ENCODE measurements at regions not wholly inside any gene's neighbourhood (a gene's known extent, or its start where the extent isn't known, plus 50 kb on each side); places are given as distances from the start of the nearest gene placed in this dataset.

DNA sequence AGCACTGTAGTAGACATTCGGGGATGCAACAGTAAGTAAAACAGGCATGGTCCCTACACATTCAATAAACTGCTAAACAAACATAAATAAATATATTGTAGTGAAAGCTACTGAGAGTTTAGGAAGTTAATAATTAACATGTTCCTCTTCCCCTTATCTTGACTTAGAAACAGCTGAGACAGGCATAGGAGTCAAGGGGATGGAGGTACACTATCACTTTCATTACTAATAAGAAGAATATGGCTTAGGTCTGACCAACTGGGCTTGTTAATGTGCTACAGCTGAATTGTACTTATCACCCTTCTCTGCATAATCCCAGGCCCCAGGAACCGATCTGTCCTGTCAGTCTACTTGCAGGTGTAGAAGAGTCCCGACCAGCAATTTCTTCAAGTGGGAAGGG, 116.3 kb upstream of the DAZL start:
- Histone ChIP-seq H3K27ac (no peak overlapping the region), H3K4me3 (no peak overlapping the region), H3K4me1 (replicated peaks in 1 of 2) (no peaks in the 10 kb centered on the region)
- ATAC-seq (replicated peaks in 6 of 8) = no peak
- 80 to 100% (median 90%) methylated on average over 1 to 3 of the region's 3 CpGs; no CpG with 5 or more reads in 1 of the 10 experiments for WGBS, 10 experiments
- in situ Hi-C loops (cut with MboI; ENCODE audit: low pct_unique_long_range_greater_than_20kb in 2 of 9, low sequenced_read_pairs in 9 of 9, unreplicated experiment in 9 of 9) = no loop called here

DNA sequence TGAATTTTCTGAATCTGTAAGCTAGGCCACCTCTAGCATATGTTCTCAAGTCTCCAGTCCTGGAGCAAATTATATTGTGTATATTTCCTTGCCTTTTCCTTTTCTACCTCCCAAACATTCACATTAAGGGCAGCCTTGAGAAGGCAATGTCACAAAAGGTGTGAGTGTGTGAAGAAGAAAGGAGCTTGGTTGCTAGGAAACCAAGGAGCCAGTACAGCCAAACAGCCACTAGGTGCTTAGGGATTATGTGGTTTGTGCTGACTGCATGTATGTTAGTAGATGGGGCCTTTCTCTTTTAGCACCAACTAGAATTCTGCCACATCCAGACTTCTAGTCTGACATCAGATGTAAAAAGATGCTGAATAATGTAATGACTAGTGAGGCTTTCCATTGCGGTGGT, 118.8 kb upstream of the DAZL start:
- no peaks in the 10 kb centered on the region for H3K4me1 ChIP-seq (replicated peaks in 1 of 2)
- H3K4me3 ChIP-seq = no peak overlapping the region
- in situ Hi-C loops (cut with MboI; ENCODE audit: low pct_unique_long_range_greater_than_20kb in 2 of 9, low sequenced_read_pairs in 9 of 9, unreplicated experiment in 9 of 9) = no loop called here
- 20 to 86% (median 71%) methylated on average over 1 of the region's 1 CpG; no CpG with 5 or more reads in 5 of the 10 experiments for WGBS, 10 experiments
- no peak overlapping the region for H3K27ac ChIP-seq
- peak in 6 of 8 experiments; percentile 30 to 75 (median 52) for ATAC-seq (replicated peaks in 6 of 8)

DNA sequence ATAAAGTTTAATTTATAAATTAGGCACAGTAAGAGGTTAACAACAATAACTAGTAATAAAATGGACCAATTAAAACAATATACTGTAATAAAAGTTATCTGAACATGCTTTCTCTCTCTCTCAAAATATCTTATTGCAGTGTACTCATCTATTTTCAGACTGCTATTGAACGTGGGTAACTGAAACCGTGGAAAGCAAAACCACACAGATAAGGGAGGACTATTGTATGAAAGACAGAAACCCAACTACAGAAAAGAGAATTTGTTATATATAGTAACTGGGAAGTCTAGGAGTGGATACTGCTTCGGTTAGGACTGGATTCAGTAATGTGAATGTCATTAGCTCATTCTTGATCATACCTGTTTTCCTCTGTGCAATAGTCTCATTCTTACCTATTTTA, 119.3 kb upstream of the DAZL start:
- Histone ChIP-seq H3K4me1 (replicated peaks in 1 of 2) (no peaks in the 10 kb centered on the region), H3K4me3 (no peak overlapping the region), H3K27ac (no peak overlapping the region)
- WGBS, 10 experiments = 28 to 90% (median 56%) methylated on average over 1 to 3 of the region's 3 CpGs; no CpG with 5 or more reads in 1 of the 10 experiments
- in situ Hi-C loops (cut with MboI; ENCODE audit: low pct_unique_long_range_greater_than_20kb in 2 of 9, low sequenced_read_pairs in 9 of 9, unreplicated experiment in 9 of 9) = no loop called here
- no peak for ATAC-seq (replicated peaks in 6 of 8)

DNA sequence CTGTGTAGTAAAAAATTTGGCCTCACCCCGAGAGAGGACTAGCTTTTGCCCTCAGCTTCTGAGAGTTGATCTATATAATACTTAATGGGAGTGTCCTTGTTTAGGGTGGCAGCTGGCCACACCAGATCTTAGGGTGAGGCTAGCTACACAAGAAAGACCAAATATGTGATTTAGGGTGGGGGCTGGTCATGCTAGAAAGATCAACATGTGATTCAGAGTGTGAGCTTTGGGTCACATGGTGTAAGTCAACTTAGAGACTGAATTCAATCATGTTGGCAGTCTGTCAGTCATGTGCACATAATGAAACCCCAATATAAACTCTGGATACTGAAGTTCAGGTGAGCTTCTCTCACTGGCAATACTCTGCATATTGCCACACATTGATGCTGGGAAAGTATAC, 120.7 kb upstream of the DAZL start:
- H3K27ac ChIP-seq = no peak overlapping the region
- H3K4me3 ChIP-seq = no peak overlapping the region
- H3K4me1 ChIP-seq (replicated peaks in 1 of 2) = no peaks in the 10 kb centered on the region
- no CpG with 5 or more reads among the region's 1 CpG for WGBS, 10 experiments
- in situ Hi-C loops (cut with MboI; ENCODE audit: low pct_unique_long_range_greater_than_20kb in 2 of 9, low sequenced_read_pairs in 9 of 9, unreplicated experiment in 9 of 9) = no loop called here
- no peak for ATAC-seq (replicated peaks in 6 of 8)

DNA sequence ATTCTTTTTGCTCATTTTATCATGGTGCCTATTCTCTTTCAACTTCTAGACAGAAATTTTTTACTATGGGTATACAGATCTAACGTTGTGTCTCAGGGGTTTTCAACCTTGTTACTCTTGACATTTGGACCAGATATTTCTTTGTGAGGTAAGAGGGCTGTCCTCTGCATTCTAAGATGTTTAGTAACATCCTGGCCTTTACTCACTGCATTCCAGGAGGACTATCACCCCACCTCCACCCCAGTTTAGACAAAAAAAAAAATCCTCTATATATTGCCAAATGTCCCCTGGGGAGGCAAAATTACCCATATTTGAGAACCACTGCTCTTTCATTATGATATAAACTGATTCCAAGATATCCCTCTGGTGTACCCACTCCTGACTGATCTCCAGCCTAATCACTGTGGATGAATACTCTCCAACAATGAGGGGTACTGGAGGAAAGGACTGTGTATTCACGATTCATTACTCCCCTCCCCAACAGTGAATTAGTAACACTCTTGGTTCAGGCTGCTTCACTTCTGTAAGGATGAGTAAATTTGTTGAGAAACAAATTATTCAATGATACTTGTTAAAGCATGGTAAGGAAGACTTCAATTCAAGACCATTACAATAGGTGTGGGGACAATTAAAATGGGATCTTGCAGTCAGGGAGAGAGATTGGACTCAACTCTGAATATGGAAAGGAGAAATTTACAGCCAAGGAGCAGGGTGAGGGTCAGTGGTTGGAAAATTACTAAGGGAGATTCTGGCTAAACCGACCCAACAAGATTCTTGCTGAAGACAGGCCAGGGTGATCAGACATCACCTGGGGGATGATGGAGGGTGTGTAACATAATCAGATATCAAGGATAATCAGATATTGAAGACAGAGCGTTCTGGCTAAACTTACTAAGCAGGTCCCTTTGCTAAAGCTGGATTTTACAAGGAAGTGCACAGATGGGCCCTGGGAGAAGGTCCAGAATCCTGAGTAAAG, 123.8 kb upstream of the DAZL start:
- no peaks in the 10 kb centered on the region for H3K4me1 ChIP-seq (replicated peaks in 1 of 2)
- H3K27ac ChIP-seq = no peak overlapping the region
- no peak for ATAC-seq (replicated peaks in 6 of 8)
- 20 to 100% (median 66%) methylated on average over 2 to 4 of the region's 4 CpGs; no CpG with 5 or more reads in 2 of the 10 experiments for WGBS, 10 experiments
- no peak overlapping the region for H3K4me3 ChIP-seq
- in situ Hi-C loops (cut with MboI; ENCODE audit: low pct_unique_long_range_greater_than_20kb in 2 of 9, low sequenced_read_pairs in 9 of 9, unreplicated experiment in 9 of 9) = no loop called here

DNA sequence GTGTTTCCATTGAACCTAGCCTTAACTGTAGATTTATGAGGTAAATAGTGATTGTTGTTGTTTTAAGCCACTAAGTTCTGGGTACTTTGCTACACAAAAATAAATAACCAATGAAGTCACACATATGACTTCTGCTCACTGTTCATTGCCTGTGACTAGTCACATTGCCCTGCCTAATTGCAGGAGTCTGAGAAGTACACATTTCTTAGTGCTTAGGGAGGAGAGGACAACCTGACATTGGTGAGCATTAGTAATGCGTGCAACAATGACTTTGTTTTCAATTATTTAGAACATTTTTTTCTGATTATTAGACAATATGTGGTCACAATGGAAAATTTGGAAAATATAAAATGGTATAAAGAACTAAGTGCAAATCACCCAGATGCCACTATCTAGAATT, 133.2 kb upstream of the DAZL start:
- ATAC-seq (replicated peaks in 6 of 8) = no peak
- Histone ChIP-seq H3K27ac (no peak overlapping the region), H3K4me3 (no peak overlapping the region), H3K4me1 (replicated peaks in 1 of 2) (no peaks in the 10 kb centered on the region)
- WGBS, 10 experiments = 44 to 100% (median 89%) methylated on average over 1 of the region's 1 CpG
- in situ Hi-C loops (cut with MboI; ENCODE audit: low pct_unique_long_range_greater_than_20kb in 2 of 9, low sequenced_read_pairs in 9 of 9, unreplicated experiment in 9 of 9) = no loop called here

DNA sequence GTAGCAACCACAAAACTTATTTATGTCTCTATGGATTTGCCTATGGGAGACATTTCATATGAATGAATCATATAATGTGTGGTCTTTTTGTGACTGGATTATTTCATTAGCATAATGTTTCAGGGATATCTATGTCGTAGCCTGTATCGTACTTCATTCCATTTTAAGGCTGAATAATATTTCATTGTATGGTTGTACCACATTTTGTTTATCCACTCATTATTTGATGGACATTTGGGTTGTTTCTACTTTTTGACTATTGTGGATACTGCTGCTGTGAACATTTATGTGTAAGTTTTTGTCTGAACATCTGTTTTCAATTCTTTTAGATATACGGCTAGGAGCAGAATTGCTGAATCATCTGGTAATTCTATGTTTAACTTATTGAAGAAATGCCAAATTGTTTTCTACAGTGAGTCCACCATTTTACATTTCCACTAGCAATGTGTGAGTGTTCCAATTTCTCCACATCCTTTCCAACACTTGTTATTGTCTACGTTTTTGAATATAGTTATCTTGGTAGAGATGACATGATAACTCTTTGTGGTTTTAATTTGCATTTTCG, 134.4 kb upstream of the DAZL start:
- H3K4me1 ChIP-seq (replicated peaks in 1 of 2) = no peaks in the 10 kb centered on the region
- no peak overlapping the region for H3K4me3 ChIP-seq
- peak in 2 of 8 experiments; percentile 70 to 85 for ATAC-seq (replicated peaks in 6 of 8)
- WGBS, 10 experiments = 0 to 100% (median 67%) methylated on average over 3 to 5 of the region's 5 CpGs; no CpG with 5 or more reads in 1 of the 10 experiments
- H3K27ac ChIP-seq = no peak overlapping the region
- in situ Hi-C loops (cut with MboI; ENCODE audit: low pct_unique_long_range_greater_than_20kb in 2 of 9, low sequenced_read_pairs in 9 of 9, unreplicated experiment in 9 of 9) = no loop called here

DNA sequence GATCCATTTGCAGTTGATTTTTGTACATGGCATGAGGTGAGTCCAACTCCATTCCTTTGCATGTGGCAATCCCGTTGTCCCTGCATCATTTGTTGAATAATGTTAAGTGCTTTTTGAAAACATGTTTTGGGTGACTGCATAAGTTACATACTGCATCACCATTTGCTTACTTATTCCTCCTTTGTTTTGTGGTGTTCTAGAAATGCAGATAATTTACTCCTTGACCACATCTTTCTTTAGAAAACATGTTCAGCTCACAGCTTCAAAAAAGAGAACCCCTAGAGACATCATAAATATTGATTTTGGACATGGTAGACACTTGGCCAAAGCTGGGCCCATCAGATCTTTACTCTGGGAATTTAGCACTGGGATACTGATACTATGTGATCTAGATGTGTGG, 135.3 kb upstream of the DAZL start:
- H3K27ac ChIP-seq = no peak overlapping the region

DNA sequence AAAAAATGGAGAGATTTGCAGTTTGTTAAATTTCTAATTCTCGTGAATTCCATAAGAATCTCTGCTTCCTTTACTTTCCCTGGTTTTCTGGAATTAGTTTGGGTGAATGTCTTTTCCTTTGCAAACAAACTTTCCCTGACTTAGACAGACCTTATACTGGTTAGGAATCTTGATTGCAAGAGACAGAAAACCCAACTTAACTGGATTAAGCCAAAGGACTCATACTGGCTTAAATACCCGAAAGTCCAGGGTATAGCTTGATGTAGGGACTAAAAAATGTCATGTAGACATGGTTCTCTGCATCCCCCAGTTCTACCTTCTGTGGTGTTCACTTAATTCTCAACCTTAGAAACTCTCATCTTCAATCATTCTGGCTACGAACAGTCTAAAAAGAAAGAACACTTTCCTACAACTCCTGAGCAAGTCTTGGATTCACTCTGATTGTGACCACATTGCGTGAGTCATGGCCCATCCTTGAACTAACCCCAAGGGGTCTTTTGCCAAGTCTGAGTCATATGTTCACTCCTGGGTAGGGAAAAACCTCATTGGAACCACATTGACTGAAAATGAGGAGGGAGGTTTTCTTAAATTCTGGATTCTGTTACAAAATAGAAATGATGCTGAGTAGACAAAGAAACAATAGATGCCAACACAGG, 136.0 kb upstream of the DAZL start:
- Histone ChIP-seq H3K4me1 (replicated peaks in 1 of 2) (no peaks in the 10 kb centered on the region), H3K27ac (no peak overlapping the region), H3K4me3 (no peak overlapping the region)
- in situ Hi-C loops (cut with MboI; ENCODE audit: low pct_unique_long_range_greater_than_20kb in 2 of 9, low sequenced_read_pairs in 9 of 9, unreplicated experiment in 9 of 9) = no loop called here
- WGBS, 10 experiments = 51 to 100% (median 83%) methylated on average over 1 to 4 of the region's 4 CpGs
- no peak for ATAC-seq (replicated peaks in 6 of 8)

More for the DNA sequence above, 135.3 kb upstream of the DAZL start:
- in situ Hi-C loops (cut with MboI; ENCODE audit: low pct_unique_long_range_greater_than_20kb in 2 of 9, low sequenced_read_pairs in 9 of 9, unreplicated experiment in 9 of 9) = no loop called here
- WGBS, 10 experiments = 10 to 100% (median 80%) methylated on average over 1 of the region's 1 CpG; no CpG with 5 or more reads in 1 of the 10 experiments
- no peaks in the 10 kb centered on the region for H3K4me1 ChIP-seq (replicated peaks in 1 of 2)
- no peak overlapping the region for H3K4me3 ChIP-seq
- peak in 2 of 8 experiments; percentile 58 to 61 for ATAC-seq (replicated peaks in 6 of 8)

DNA sequence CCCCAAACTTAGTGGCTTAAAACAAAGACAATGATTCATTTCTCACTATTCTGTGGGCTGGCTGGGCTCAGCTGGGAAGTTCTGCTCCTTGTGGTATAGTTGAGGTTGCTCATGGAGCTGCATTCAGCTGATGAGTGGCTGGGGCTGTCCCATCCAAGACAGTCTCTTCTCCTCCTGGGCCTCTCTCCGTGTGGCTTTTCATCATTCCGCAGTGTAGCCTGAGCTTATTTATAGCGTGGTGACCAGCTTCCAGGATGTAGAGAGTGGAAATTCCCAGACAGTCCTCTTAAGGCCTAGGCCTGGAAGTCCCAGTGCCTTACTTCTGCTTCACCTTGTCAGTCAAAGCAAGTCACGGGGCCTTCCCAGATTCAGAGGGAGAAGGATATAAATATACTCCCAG, 136.7 kb upstream of the DAZL start:
- WGBS, 10 experiments = 33 to 90% (median 80%) methylated on average over 1 to 4 of the region's 4 CpGs; no CpG with 5 or more reads in 4 of the 10 experiments
- in situ Hi-C loops (cut with MboI; ENCODE audit: low pct_unique_long_range_greater_than_20kb in 2 of 9, low sequenced_read_pairs in 9 of 9, unreplicated experiment in 9 of 9) = no loop called here
- no peak overlapping the region for H3K4me3 ChIP-seq
- H3K4me1 ChIP-seq (replicated peaks in 1 of 2) = no peaks in the 10 kb centered on the region
- H3K27ac ChIP-seq = no peak overlapping the region
- peak in 1 of 8 experiments; percentile 24 for ATAC-seq (replicated peaks in 6 of 8)

DNA sequence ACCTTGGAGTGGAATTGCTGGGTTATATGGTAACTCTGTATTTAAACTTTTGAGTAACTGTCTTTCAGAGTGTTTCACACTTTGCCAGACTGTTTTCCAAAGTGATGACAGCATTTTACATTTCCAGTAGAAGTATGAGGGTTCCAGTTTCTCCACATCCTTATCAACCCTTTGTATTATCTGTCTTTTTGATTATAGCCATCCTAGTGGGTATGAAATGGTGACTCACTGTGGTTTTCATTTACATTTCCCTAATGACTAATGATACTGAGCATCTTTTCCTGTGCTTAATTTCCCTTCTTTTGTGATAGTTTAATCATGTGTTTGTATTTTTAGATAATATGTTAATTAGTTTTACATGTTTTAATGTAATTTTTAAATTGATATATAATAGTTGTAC, 138.1 kb upstream of the DAZL start:
- Histone ChIP-seq H3K27ac (no peak overlapping the region), H3K4me3 (no peak overlapping the region), H3K4me1 (replicated peaks in 1 of 2) (no peaks in the 10 kb centered on the region)
- no peak for ATAC-seq (replicated peaks in 6 of 8)
- in situ Hi-C loops (cut with MboI; ENCODE audit: low pct_unique_long_range_greater_than_20kb in 2 of 9, low sequenced_read_pairs in 9 of 9, unreplicated experiment in 9 of 9) = no loop called here

DNA sequence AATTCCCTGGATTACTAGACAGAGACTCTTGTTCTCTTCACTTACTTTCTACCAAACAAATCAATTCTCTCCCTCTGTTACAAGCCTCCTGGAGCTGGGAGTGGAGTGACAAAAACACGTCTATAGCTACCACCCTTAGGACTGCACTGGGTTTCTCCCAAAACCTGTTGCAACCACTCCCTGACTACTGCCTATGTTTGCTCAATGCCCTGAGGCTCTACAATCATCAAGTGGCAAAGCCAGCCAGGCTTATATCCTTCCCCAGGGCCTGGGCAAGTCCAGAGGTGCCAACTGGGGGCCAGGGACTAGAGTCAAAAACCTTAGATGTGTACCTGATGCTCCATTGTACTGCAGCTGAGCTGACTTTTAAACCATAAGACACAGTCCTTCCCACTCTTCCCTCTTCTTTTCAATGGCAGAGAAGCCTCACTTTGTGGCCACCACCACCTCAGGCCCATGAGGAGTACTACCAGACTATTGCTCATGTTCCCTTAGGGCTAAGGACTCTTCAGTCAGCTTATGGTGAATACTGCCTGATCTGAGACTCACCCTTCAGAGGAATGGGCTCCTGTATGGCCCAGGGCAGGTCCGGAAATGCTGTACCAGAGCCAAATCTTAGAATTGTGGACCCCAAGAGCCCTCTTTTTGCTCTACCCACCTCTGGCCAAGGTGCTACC, 125.4 kb upstream of the PLCL2 start:
- 20 to 80% (median 63%) methylated on average over 1 of the region's 2 CpGs; no CpG with 5 or more reads in 6 of the 10 experiments for WGBS, 10 experiments
- H3K27ac ChIP-seq = no peak overlapping the region
- in situ Hi-C loops (cut with MboI; ENCODE audit: low pct_unique_long_range_greater_than_20kb in 2 of 9, low sequenced_read_pairs in 9 of 9, unreplicated experiment in 9 of 9) = no loop called here
- no peaks in the 10 kb centered on the region for H3K4me1 ChIP-seq (replicated peaks in 1 of 2)
- no peak overlapping the region for H3K4me3 ChIP-seq
- peak in 2 of 8 experiments; percentile 38 to 45 for ATAC-seq (replicated peaks in 6 of 8)

DNA sequence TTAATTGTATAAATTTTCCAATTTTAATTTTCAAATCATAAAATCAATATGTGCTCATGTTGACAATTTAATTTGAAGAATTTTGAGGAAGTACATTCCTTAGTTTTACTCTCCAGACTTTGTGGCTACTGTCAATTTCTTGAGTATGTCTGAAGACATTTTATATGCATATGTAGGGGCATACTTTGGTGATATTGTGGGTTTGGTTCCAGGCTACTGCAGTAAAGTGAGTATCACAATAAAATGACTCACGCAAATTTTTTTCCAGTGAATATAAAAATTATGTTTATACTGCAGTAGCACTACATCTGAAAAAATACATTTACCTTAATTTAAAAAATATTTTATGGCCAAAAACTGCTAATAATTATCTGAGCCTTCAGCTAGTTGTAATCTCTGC, 123.2 kb upstream of the PLCL2 start:
- ATAC-seq (replicated peaks in 6 of 8) = no peak
- in situ Hi-C loops (cut with MboI; ENCODE audit: low pct_unique_long_range_greater_than_20kb in 2 of 9, low sequenced_read_pairs in 9 of 9, unreplicated experiment in 9 of 9) = no loop called here
- no peak overlapping the region for H3K27ac ChIP-seq
- no peak overlapping the region for H3K4me3 ChIP-seq
- WGBS, 10 experiments = 57 to 100% (median 89%) methylated on average over 1 of the region's 1 CpG
- H3K4me1 ChIP-seq (replicated peaks in 1 of 2) = no peaks in the 10 kb centered on the region
